ENCODE measurements at regions not wholly inside any gene's neighbourhood (a gene's known extent, or its start where the extent isn't known, plus 50 kb on each side); places are given as distances from the start of the nearest gene placed in this dataset.

- Histone ChIP-seq H3K27me3 (no peaks in the 10 kb centered on the region), H3K4me3 (no peak overlapping the region), H3K9me3 (peaks cover 0 to 7% (median 0%) of the 10 kb centered on the region in 11 donors), H3K27ac (no peak overlapping the region), H3K4me1 (peaks cover 0 to 18% (median 0%) of the 10 kb centered on the region in 9 donors), H3K36me3 (no peaks in the 10 kb centered on the region)
- ATAC-seq (no peak), DNase-seq (no peak)
- WGBS, 2 donors: 36 to 45% methylated on average over 1 of the region's 1 CpG
- TF ChIP-seq CTCF (IDR thresholded peaks at IDR 0.05): no peak
- intact Hi-C loops (cut with DNase I): no loop called here
Measured at GRCh38 chr14:38079886-38080285, 127.8 kb upstream of the SSTR1 start.

- intact Hi-C loops (cut with DNase I): no loop called here
- Histone ChIP-seq H3K4me3 (no peak overlapping the region), H3K36me3 (no peaks in the 10 kb centered on the region), H3K9me3 (no peaks in the 10 kb centered on the region), H3K4me1 (peaks cover 0 to 18% (median 0%) of the 10 kb centered on the region in 9 donors), H3K27ac (no peak overlapping the region), H3K27me3 (no peaks in the 10 kb centered on the region)
- no peak for TF ChIP-seq CTCF (IDR thresholded peaks at IDR 0.05)
- DNase-seq (no peak), ATAC-seq (no peak)
- WGBS, 2 donors: 76 to 77% methylated on average over 2 of the region's 2 CpGs
Measured at GRCh38 chr14:38080696-38081095, 127.0 kb upstream of the SSTR1 start.

- Histone ChIP-seq H3K4me3 (no peak overlapping the region), H3K36me3 (no peaks in the 10 kb centered on the region), H3K27ac (no peak overlapping the region), H3K27me3 (no peaks in the 10 kb centered on the region), H3K4me1 (peaks cover 0 to 9% (median 0%) of the 10 kb centered on the region in 9 donors), H3K9me3 (no peaks in the 10 kb centered on the region)
- TF ChIP-seq CTCF (IDR thresholded peaks at IDR 0.05): no peak
- ATAC-seq (no peak), DNase-seq (no peak)
- intact Hi-C loops (cut with DNase I): no loop called here
- WGBS, 2 donors: 43 to 67% methylated on average over 1 of the region's 1 CpG
Measured at GRCh38 chr14:38083039-38083438, 124.7 kb upstream of the SSTR1 start.

- H3K27me3 ChIP-seq: no peaks in the 10 kb centered on the region
- intact Hi-C loops (cut with DNase I): no loop called here
- no peaks in the 10 kb centered on the region for H3K4me1 ChIP-seq
- no peak for ATAC-seq
- TF ChIP-seq CTCF (IDR thresholded peaks at IDR 0.05): no peak
- H3K9me3 ChIP-seq: peaks cover 0 to 23% (median 9%) of the 10 kb centered on the region in 11 donors
- peak overlapping the region in 9 of 10 donors; percentile 0 to 43 (median 31) for H3K4me3 ChIP-seq
- 51 to 76% methylated on average over 3 of the region's 3 CpGs for WGBS, 2 donors
- H3K36me3 ChIP-seq: no peaks in the 10 kb centered on the region
- peak overlapping the region in 3 of 10 donors; percentile 0 to 48 (median 18) for H3K27ac ChIP-seq
- no peak for DNase-seq
Measured at GRCh38 chr14:38089123-38089522, 118.6 kb upstream of the SSTR1 start.

Data from heart right ventricle (tissue), 16 donors.